Chondrocyte (in vitro differentiated cells): ENCODE measurements at regions not wholly inside any gene's neighbourhood (a gene's known extent, or its start where the extent isn't known, plus 50 kb on each side); places are given as distances from the start of the nearest gene placed in this dataset.

ENCODE experiments used
- DNase-seq: peaks from one replicate; pipeline ENCODE4 v3.0.0; 2021; ENCODE audit warnings: mixed read lengths, low spot score
- H3K27ac Mint-ChIP-seq: one replicate; pipeline ENCODE4 v1.8.0; 2021; ENCODE audit warnings: mild to moderate bottlenecking, moderate library complexity, mixed read lengths; ENCODE audit not compliant: unreplicated experiment
- H3K27me3 Mint-ChIP-seq: 2 replicates; pipeline ENCODE4 v1.8.0; 2021; ENCODE audit warnings: low read depth, mixed read lengths
- H3K36me3 Mint-ChIP-seq: 2 replicates; pipeline ENCODE4 v1.8.0; 2021; ENCODE audit warnings: low read depth, mixed read lengths
- H3K4me1 Mint-ChIP-seq: 2 replicates; pipeline ENCODE4 v1.8.0; 2021; ENCODE audit warnings: low read depth, mild to moderate bottlenecking, mixed read lengths
- H3K4me3 Mint-ChIP-seq: one replicate; pipeline ENCODE4 v1.8.0; 2021; ENCODE audit warnings: mild to moderate bottlenecking, moderate library complexity, mixed read lengths; ENCODE audit not compliant: unreplicated experiment
- H3K9me3 Mint-ChIP-seq: 2 replicates; pipeline ENCODE4 v1.8.0; 2021; ENCODE audit warnings: low read depth, mixed read lengths
- TF ChIP-seq, protein P1 (sequence below): fragments of 200-600 bp; sonication (generic); IDR thresholded peaks from 2 replicates; pipeline ENCODE4 v1.5.0; 2021; ENCODE audit warnings: antibody characterized with exemption, mild to moderate bottlenecking, moderate library complexity

DNA sequence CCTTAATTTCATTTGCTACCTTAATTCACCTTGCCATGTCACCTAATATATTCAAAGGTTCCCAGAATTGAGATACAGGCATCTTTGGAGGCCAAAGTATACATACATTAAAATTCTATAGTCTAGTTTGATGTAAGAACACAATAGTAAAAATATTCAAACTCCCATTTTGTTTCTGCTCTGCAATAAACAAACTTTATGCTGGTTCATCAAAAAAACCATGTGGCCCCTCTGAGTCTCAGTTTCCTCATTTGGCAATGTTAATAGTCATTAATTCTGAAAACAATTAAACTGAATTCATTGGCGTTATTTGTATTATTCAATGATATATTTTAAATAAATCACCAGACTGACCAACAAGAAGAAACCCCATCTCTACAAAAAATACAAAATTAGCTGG, 639.4 kb upstream of the INTU start:
- Mint-ChIP-seq H3K4me1 (peaks cover 9% of the 10 kb centered on the region), H3K9me3 (peaks cover 8% of the 10 kb centered on the region), H3K4me3 (no peak overlapping the region), H3K27ac (no peak overlapping the region), H3K27me3 (no peaks in the 10 kb centered on the region), H3K36me3 (no peaks in the 10 kb centered on the region)
- no peak for DNase-seq
- TF ChIP-seq, protein P1, sequence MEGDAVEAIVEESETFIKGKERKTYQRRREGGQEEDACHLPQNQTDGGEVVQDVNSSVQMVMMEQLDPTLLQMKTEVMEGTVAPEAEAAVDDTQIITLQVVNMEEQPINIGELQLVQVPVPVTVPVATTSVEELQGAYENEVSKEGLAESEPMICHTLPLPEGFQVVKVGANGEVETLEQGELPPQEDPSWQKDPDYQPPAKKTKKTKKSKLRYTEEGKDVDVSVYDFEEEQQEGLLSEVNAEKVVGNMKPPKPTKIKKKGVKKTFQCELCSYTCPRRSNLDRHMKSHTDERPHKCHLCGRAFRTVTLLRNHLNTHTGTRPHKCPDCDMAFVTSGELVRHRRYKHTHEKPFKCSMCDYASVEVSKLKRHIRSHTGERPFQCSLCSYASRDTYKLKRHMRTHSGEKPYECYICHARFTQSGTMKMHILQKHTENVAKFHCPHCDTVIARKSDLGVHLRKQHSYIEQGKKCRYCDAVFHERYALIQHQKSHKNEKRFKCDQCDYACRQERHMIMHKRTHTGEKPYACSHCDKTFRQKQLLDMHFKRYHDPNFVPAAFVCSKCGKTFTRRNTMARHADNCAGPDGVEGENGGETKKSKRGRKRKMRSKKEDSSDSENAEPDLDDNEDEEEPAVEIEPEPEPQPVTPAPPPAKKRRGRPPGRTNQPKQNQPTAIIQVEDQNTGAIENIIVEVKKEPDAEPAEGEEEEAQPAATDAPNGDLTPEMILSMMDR: no peak

DNA sequence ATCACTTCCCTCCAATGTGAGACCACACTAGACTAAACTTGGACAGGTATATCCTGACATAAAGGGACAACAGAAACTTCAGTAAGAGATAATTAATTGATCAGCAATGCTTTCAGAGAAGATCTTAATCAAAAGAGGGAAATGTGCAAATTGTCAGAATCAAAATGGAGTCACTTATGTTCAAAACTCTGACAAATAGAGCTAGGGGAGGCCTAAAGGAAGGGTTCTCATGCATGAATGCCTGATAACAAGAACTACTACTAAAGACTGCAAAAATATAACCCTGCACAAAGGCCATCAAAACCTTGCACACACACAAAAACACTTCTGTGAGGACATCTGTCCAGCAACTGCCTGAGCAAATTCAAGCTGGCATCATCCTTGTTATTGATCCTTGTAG, 637.5 kb upstream of the INTU start:
- Mint-ChIP-seq H3K27ac (no peak overlapping the region), H3K9me3 (peaks cover 8% of the 10 kb centered on the region), H3K36me3 (no peaks in the 10 kb centered on the region), H3K4me1 (peaks cover 6% of the 10 kb centered on the region), H3K27me3 (no peaks in the 10 kb centered on the region), H3K4me3 (no peak overlapping the region)
- TF ChIP-seq, protein P1: no peak
- no peak for DNase-seq

DNA sequence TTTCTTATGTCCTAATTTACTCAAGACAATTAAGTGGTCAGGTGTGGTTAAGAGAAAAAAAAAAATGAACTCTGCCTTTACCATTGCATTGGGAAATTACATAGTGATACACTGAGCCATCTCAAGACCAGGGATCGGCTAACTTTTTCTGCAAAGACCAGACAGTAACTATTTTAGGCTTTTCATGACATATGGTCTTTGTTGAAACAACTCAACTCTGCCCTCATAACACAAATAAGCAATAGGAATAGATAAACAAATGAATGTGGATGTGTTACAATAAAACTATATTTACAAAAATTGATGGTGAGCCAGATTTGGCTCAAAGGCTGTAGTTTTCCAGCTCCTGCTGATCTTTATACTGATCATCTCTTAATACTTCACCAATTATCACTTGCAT, 632.6 kb upstream of the INTU start:
- no peak overlapping the region for H3K4me3 Mint-ChIP-seq
- DNase-seq: no peak
- H3K9me3 Mint-ChIP-seq: no peaks in the 10 kb centered on the region
- H3K4me1 Mint-ChIP-seq: peaks cover 3% of the 10 kb centered on the region
- TF ChIP-seq, protein P1: no peak
- no peaks in the 10 kb centered on the region for H3K27me3 Mint-ChIP-seq
- H3K36me3 Mint-ChIP-seq: no peaks in the 10 kb centered on the region
- no peak overlapping the region for H3K27ac Mint-ChIP-seq

DNA sequence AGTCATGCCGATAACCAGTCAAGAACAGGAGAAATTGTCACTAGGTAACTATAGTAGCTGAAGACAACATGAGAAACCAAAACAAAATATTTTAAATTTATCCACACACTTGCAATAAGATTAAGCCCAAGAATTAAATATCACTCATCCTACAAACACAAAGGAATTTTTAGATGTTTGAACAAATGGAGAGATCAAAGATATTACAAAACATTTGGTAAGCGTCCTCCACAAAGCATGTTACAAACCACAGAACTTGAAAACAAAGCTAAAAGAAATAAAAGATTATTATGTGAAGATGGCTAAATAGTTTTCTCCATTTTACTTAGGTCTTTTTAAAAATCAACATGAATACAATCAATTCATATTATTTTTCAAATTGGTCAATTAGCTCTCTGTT, 631.9 kb upstream of the INTU start:
- H3K27ac Mint-ChIP-seq: no peak overlapping the region
- no peaks in the 10 kb centered on the region for H3K9me3 Mint-ChIP-seq
- no peaks in the 10 kb centered on the region for H3K27me3 Mint-ChIP-seq
- peaks cover 3% of the 10 kb centered on the region for H3K4me1 Mint-ChIP-seq
- no peak overlapping the region for H3K4me3 Mint-ChIP-seq
- TF ChIP-seq, protein P1: no peak
- DNase-seq: no peak
- H3K36me3 Mint-ChIP-seq: no peaks in the 10 kb centered on the region

DNA sequence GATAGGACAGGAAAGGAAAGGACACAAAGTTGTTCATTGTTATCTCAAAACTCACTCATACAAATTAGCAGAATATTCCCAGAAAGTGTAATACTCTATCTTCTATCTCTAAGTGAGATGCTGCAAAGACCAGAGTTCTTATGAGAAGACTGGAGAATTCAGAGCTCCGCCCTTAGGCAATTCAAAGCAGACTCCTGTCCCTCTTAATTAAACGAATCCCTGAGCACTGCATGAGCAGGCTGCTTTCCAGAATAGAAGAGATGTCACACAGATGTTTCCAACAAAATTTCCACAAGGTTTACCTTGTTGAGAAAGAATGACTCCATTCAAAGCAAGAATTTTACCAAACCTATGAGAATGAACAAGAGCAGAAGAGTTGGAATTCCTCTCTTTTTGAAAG, 630.8 kb upstream of the INTU start:
- H3K4me3 Mint-ChIP-seq: no peak overlapping the region
- H3K27me3 Mint-ChIP-seq: no peaks in the 10 kb centered on the region
- no peaks in the 10 kb centered on the region for H3K36me3 Mint-ChIP-seq
- H3K27ac Mint-ChIP-seq: peak overlapping the region; percentile 14
- H3K9me3 Mint-ChIP-seq: no peaks in the 10 kb centered on the region
- H3K4me1 Mint-ChIP-seq: peaks cover 3% of the 10 kb centered on the region
- TF ChIP-seq, protein P1: no peak
- no peak for DNase-seq
